ENCODE measurements at regions not wholly inside any gene's neighbourhood (a gene's known extent, or its start where the extent isn't known, plus 50 kb on each side); places are given as distances from the start of the nearest gene placed in this dataset.

DNA sequence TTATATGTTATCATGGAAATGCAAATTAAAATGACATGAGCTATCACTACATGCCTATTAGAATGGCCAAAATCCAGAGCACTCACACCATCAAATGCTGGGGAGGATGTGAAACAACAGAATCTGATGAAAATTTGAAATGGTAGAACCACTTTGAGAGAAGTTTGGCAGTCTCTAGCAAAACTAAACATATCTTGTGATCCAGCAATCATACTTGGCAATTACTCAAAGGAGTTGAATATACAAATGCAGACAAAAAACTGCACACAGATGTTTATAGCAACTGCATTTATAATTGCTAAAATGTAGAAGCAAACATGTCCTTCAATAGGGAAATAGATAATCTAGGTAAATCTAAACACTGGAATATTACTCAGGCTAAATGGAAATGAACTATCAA, 1164.9 kb downstream of the DNAJB9 start:
- TF ChIP-seq GATA3 (IDR thresholded peaks at IDR 0.05; ENCODE audit: low read depth, low read length), result no peak
- TF ChIP-seq GATA2 (IDR thresholded peaks at IDR 0.05; ENCODE audit: low read depth, low read length), result no peak

All from SH-SY5Y (cell line).